ENCODE measurements at regions not wholly inside any gene's neighbourhood (a gene's known extent, or its start where the extent isn't known, plus 50 kb on each side); places are given as distances from the start of the nearest gene placed in this dataset.
A peak's percentile ranks its signal among the peaks of the same experiment; 100 is the strongest.

GRCh38 chr4:123573866-123574508 is 177.4 kb downstream of the SPRY1 start:
- no peak for DNase-seq (ENCODE audit: low spot score)

- no peak for DNase-seq (ENCODE audit: low spot score)
These were observed 178.7 kb downstream of the SPRY1 start for GRCh38 chr4:123575291-123575690.

- no peak for DNase-seq (ENCODE audit: low spot score)
These were observed 180.8 kb downstream of the SPRY1 start for GRCh38 chr4:123577225-123577906.

- no peak for DNase-seq (ENCODE audit: low spot score)
These were observed 181.9 kb downstream of the SPRY1 start for GRCh38 chr4:123578276-123579029.

GRCh38 chr4:123579961-123580360 is 183.4 kb downstream of the SPRY1 start:
- no peak for DNase-seq (ENCODE audit: low spot score)

GRCh38 chr4:123580981-123581664 is 184.5 kb downstream of the SPRY1 start:
- DNase-seq (ENCODE audit: low spot score) = no peak

GRCh38 chr4:123581802-123582201 is 185.2 kb downstream of the SPRY1 start:
- DNase-seq (ENCODE audit: low spot score) = no peak

GRCh38 chr4:123583043-123583442 is 186.4 kb downstream of the SPRY1 start:
- no peak for DNase-seq (ENCODE audit: low spot score)

GRCh38 chr4:123585111-123585510 is 188.5 kb downstream of the SPRY1 start:
- no peak for DNase-seq (ENCODE audit: low spot score)

GRCh38 chr4:123587983-123588494 is 191.4 kb downstream of the SPRY1 start:
- peak; percentile 51 for DNase-seq (ENCODE audit: low spot score)

- peak; percentile 27 for DNase-seq (ENCODE audit: low spot score)
These were observed 192.1 kb downstream of the SPRY1 start for GRCh38 chr4:123588631-123589241.

GRCh38 chr4:123589301-123589700 is 192.7 kb downstream of the SPRY1 start:
- DNase-seq (ENCODE audit: low spot score) = no peak

GRCh38 chr4:123591875-123592274 is 195.3 kb downstream of the SPRY1 start:
- DNase-seq (ENCODE audit: low spot score) = no peak

GRCh38 chr4:123593655-123594054 is 197.1 kb downstream of the SPRY1 start:
- no peak for DNase-seq (ENCODE audit: low spot score)

GRCh38 chr4:123596805-123597204 is 200.2 kb downstream of the SPRY1 start:
- DNase-seq (ENCODE audit: low spot score) = no peak

- DNase-seq (ENCODE audit: low spot score) = no peak
These were observed 201.0 kb downstream of the SPRY1 start for GRCh38 chr4:123597586-123597985.

- DNase-seq (ENCODE audit: low spot score) = no peak
These were observed 201.7 kb downstream of the SPRY1 start for GRCh38 chr4:123598331-123598730.

- peak; percentile 51 for DNase-seq (ENCODE audit: low spot score)
These were observed 202.7 kb downstream of the SPRY1 start for GRCh38 chr4:123599061-123599919.

GRCh38 chr4:123599920-123600810 is 203.6 kb downstream of the SPRY1 start:
- DNase-seq (ENCODE audit: low spot score) = peak; percentile 50

Measured in umbilical cord (tissue), 1 donor.